H9 (cell line): ENCODE measurements at regions not wholly inside any gene's neighbourhood (a gene's known extent, or its start where the extent isn't known, plus 50 kb on each side); places are given as distances from the start of the nearest gene placed in this dataset.

Experiments used
- DNase-seq: peaks from one replicate; pipeline ENCODE4 v3.0.0-alpha.2; 2017
- H2AFZ ChIP-seq: one replicate; pipeline ENCODE4 v1.6.1; 2013; ENCODE audit warnings: mild to moderate bottlenecking, low read length, control low read depth, moderate library complexity
- H2AK5ac ChIP-seq: 2 replicates; pipeline ENCODE4 v1.6.1; 2013; ENCODE audit warnings: low read length, control low read depth, mixed read lengths; ENCODE audit not compliant: insufficient read length
- H2BK120ac ChIP-seq: one replicate; pipeline ENCODE4 v1.6.1; 2013; ENCODE audit warnings: low read depth, mild to moderate bottlenecking, low read length, control low read depth, inconsistent platforms; ENCODE audit not compliant: poor library complexity, severe bottlenecking
- H2BK12ac ChIP-seq: 2 replicates; pipeline ENCODE4 v1.6.1; 2013; ENCODE audit warnings: low read length, control low read depth, mixed read lengths, low read depth; ENCODE audit not compliant: insufficient read length
- H2BK15ac ChIP-seq: 2 replicates; pipeline ENCODE4 v1.6.1; 2013; ENCODE audit warnings: low read depth, low read length, control low read depth
- H2BK20ac ChIP-seq: one replicate; pipeline ENCODE4 v1.6.1; 2013; ENCODE audit warnings: low read depth, mild to moderate bottlenecking, low read length, control low read depth, inconsistent platforms; ENCODE audit not compliant: poor library complexity, severe bottlenecking
- H2BK5ac ChIP-seq: 2 replicates; pipeline ENCODE4 v1.6.1; 2013; ENCODE audit warnings: low read length, control low read depth, mixed read lengths; ENCODE audit not compliant: insufficient read length
- H3K14ac ChIP-seq: 2 replicates; pipeline ENCODE4 v1.6.1; 2013; ENCODE audit warnings: low read length, control low read depth; ENCODE audit not compliant: insufficient read depth
- H3K18ac ChIP-seq: 2 replicates; pipeline ENCODE4 v1.6.1; 2013; ENCODE audit warnings: low read depth, mild to moderate bottlenecking, mixed read lengths, low read length, control low read depth; ENCODE audit not compliant: insufficient read length
- H3K23ac ChIP-seq: 2 replicates; pipeline ENCODE4 v1.6.1; 2013; ENCODE audit warnings: low read length, control low read depth, mixed read lengths, low read depth; ENCODE audit not compliant: insufficient read length
- H3K23me2 ChIP-seq: 2 replicates; pipeline ENCODE4 v1.6.1; 2013; ENCODE audit warnings: low read depth, mild to moderate bottlenecking, mixed read lengths, low read length, control low read depth; ENCODE audit not compliant: insufficient read length, poor library complexity, severe bottlenecking
- H3K27ac ChIP-seq: 2 replicates; pipeline ENCODE4 v1.5.1; 2013; ENCODE audit warnings: low read length, control low read depth, mixed read lengths, low read depth; ENCODE audit not compliant: insufficient read length
- H3K27me3 ChIP-seq: 2 replicates; pipeline ENCODE4 v1.6.1; 2013; ENCODE audit warnings: low read length, control low read depth, inconsistent platforms; ENCODE audit not compliant: insufficient read depth
- H3K4ac ChIP-seq: 2 replicates; pipeline ENCODE4 v1.6.1; 2013; ENCODE audit warnings: low read depth, mild to moderate bottlenecking, control low read depth, inconsistent platforms, low read length, moderate library complexity
- H3K4me1 ChIP-seq: 2 replicates; pipeline ENCODE4 v1.6.1; 2013; ENCODE audit warnings: low read length, control low read depth, inconsistent platforms; ENCODE audit not compliant: insufficient read depth
- H3K4me2 ChIP-seq: 2 replicates; pipeline ENCODE4 v1.6.1; 2013; ENCODE audit warnings: low read length, control low read depth, mixed read lengths; ENCODE audit not compliant: insufficient read length, insufficient read depth
- H3K56ac ChIP-seq: 2 replicates; pipeline ENCODE4 v1.6.1; 2013; ENCODE audit warnings: low read depth, mild to moderate bottlenecking, mixed read lengths, low read length, control low read depth; ENCODE audit not compliant: insufficient read length
- H3K79me1 ChIP-seq: 2 replicates; pipeline ENCODE4 v1.6.1; 2013; ENCODE audit warnings: low read depth, mild to moderate bottlenecking, moderate library complexity, low read length, control low read depth, inconsistent platforms; ENCODE audit not compliant: insufficient read depth, poor library complexity, severe bottlenecking
- H3K79me2 ChIP-seq: 2 replicates; pipeline ENCODE4 v1.6.1; 2013; ENCODE audit warnings: low read length, control low read depth, inconsistent platforms; ENCODE audit not compliant: insufficient read depth
- H3K9ac ChIP-seq: 2 replicates; pipeline ENCODE4 v1.6.1; 2013; ENCODE audit warnings: low read length, control low read depth, mixed read lengths; ENCODE audit not compliant: insufficient read length; ENCODE audit errors: extremely low read depth
- H3K9me3 ChIP-seq: one replicate; pipeline ENCODE4 v1.6.1; 2013; ENCODE audit warnings: low read depth, low read length, inconsistent platforms; ENCODE audit not compliant: control insufficient read depth
- H3T11ph ChIP-seq: one replicate; pipeline ENCODE4 v1.6.1; 2013; ENCODE audit warnings: mild to moderate bottlenecking, low read length, control low read depth, inconsistent platforms
- H4K20me1 ChIP-seq: one replicate; pipeline ENCODE4 v1.6.1; 2013; ENCODE audit not compliant: control insufficient read depth, insufficient read length, insufficient read depth
- H4K5ac ChIP-seq: 2 replicates; pipeline ENCODE4 v1.6.1; 2013; ENCODE audit warnings: low read depth, mild to moderate bottlenecking, mixed read lengths, low read length, control low read depth; ENCODE audit not compliant: insufficient read length
- H4K8ac ChIP-seq: replicated peaks from 2 replicates; pipeline ENCODE4 v1.6.1; 2013; ENCODE audit warnings: low read length, control low read depth, mixed read lengths, low read depth; ENCODE audit not compliant: insufficient read length
- H4K91ac ChIP-seq: 2 replicates; pipeline ENCODE4 v1.6.1; 2013; ENCODE audit warnings: low read depth, mild to moderate bottlenecking, moderate library complexity, mixed read lengths, low read length, control low read depth; ENCODE audit not compliant: insufficient read length
- H3K27ac Mint-ChIP-seq, 3 experiments: 2 replicates in 2 of 3; 3 replicates in 1 of 3; pipeline ENCODE4 v1.8.0; 2020 to 2021; ENCODE audit warnings: mixed read lengths in 3 of 3, mild to moderate bottlenecking in 1 of 3, moderate library complexity in 1 of 3
- H3K27me3 Mint-ChIP-seq: 2 replicates; pipeline ENCODE4 v1.8.0; 2021; ENCODE audit warnings: low read depth, mild to moderate bottlenecking, moderate library complexity, mixed read lengths
- H3K36me3 Mint-ChIP-seq, 3 experiments: 2 replicates in 2 of 3; 3 replicates in 1 of 3; pipeline ENCODE4 v1.8.0; 2020 to 2021; ENCODE audit warnings: low read depth in 3 of 3, mixed read lengths in 3 of 3; ENCODE audit not compliant: insufficient read depth in 1 of 3
- H3K4me1 Mint-ChIP-seq, 2 experiments: 2 replicates each; pipeline ENCODE4 v1.8.0; 2020; ENCODE audit warnings: mixed read lengths in 2 of 2
- H3K4me3 Mint-ChIP-seq, 2 experiments: 2 replicates in 1 of 2; 3 replicates in 1 of 2; pipeline ENCODE4 v1.8.0; 2020 to 2021; ENCODE audit warnings: mild to moderate bottlenecking in 2 of 2, mixed read lengths in 2 of 2, moderate library complexity in 1 of 2
- H3K9me3 Mint-ChIP-seq, 2 experiments: 2 replicates in 1 of 2; 3 replicates in 1 of 2; pipeline ENCODE4 v1.8.0; 2020; ENCODE audit warnings: mild to moderate bottlenecking in 2 of 2, mixed read lengths in 2 of 2, moderate library complexity in 1 of 2
- CTCF ChIP-seq: fragments of 200-600 bp; sonication (generic); conservative IDR thresholded peaks from 3 replicates; pipeline ENCODE4 v1.8.0; 2021; ENCODE audit warnings: antibody characterized with exemption, mild to moderate bottlenecking
- WGBS: extraction: QIAGEN DNeasy Blood & Tissue Kit; methylation state at CpG from one replicate; pipeline ENCODE4 v1.1.7; 2013; ENCODE audit warnings: missing lambda C conversion rate, low lambda C conversion rate, mixed read lengths; ENCODE audit not compliant: insufficient read length; ENCODE audit errors: extremely low coverage; 5-methylcytosine and 5-hydroxymethylcytosine counted together

DNA sequence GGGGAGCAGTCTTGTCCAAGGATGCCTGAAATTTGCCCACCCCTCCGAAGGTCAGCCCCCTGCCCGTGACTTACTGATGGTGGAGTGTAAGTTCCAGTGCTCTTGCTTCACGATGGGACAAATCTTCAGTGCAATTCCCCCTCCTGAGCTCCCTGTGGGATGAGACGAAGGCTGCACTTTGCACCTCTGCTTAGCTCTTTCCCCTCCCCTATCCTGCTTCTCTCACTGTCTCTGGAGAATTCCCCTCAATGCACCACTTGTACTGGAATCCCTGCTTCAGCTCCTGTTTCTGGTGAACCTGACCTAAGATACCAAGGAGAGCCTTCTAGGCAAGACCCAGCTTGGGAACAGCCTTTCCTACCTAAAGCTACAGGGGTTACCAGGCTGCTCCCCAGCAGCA lies 122.9 kb upstream of the ZMIZ1 start:
- H3K9me3 ChIP-seq, result peaks cover 4% of the 10 kb centered on the region
- no peak overlapping the region for H3K4ac ChIP-seq
- H3K4me2 ChIP-seq, result no peak overlapping the region
- no peak overlapping the region for H3K27ac ChIP-seq
- H4K5ac ChIP-seq, result no peak overlapping the region
- no peak overlapping the region for H2BK5ac ChIP-seq
- TF ChIP-seq CTCF, result no peak
- H2AFZ ChIP-seq, result no peak overlapping the region
- no peak overlapping the region for H2BK120ac ChIP-seq
- H2AK5ac ChIP-seq, result no peak overlapping the region
- H2BK12ac ChIP-seq, result no peak overlapping the region
- H3K56ac ChIP-seq, result no peak overlapping the region
- H3K27me3 ChIP-seq, result no peaks in the 10 kb centered on the region; the same call in 1 of the 2 replicates
- H3K27me3 Mint-ChIP-seq, result peaks cover 35% of the 10 kb centered on the region
- H3K4me3 Mint-ChIP-seq, result no peak overlapping the region
- no peak overlapping the region for H3T11ph ChIP-seq
- no peaks in the 10 kb centered on the region for H3K79me1 ChIP-seq
- no CpG with 5 or more reads among the region's 4 CpGs for WGBS
- peaks cover 12 to 14% of the 10 kb centered on the region in 2 experiments for H3K9me3 Mint-ChIP-seq
- H3K4me1 ChIP-seq, result no peaks in the 10 kb centered on the region
- no peak overlapping the region for H4K91ac ChIP-seq
- H3K18ac ChIP-seq, result no peak overlapping the region
- H4K20me1 ChIP-seq, result no peaks in the 10 kb centered on the region
- no peak overlapping the region for H2BK20ac ChIP-seq
- peaks cover 13 to 14% of the 10 kb centered on the region in 2 experiments for H3K4me1 Mint-ChIP-seq
- H3K79me2 ChIP-seq, result no peaks in the 10 kb centered on the region
- peaks cover 5 to 12% (median 6%) of the 10 kb centered on the region in 3 experiments; a peak in 6 of 7 replicates for H3K36me3 Mint-ChIP-seq
- no peak overlapping the region for H3K9ac ChIP-seq
- no peak for DNase-seq
- no peak overlapping the region; a peak in 1 of 7 replicates for H3K27ac Mint-ChIP-seq
- H3K23ac ChIP-seq, result no peak overlapping the region
- no peak overlapping the region for H2BK15ac ChIP-seq
- H3K14ac ChIP-seq, result no peak overlapping the region
- H4K8ac ChIP-seq, result no peak overlapping the region
- H3K23me2 ChIP-seq, result no peaks in the 10 kb centered on the region
